Neuron (in vitro differentiated cells): ENCODE measurements at regions not wholly inside any gene's neighbourhood (a gene's known extent, or its start where the extent isn't known, plus 50 kb on each side); places are given as distances from the start of the nearest gene placed in this dataset.
"Not testable (repeated sequence)": the region's sequence is repeated elsewhere in the genome, so short reads cannot be mapped to it uniquely, and the experiment has no call there.

Source experiments
- H2AFZ ChIP-seq: one replicate; pipeline ENCODE4 v1.6.1; 2013; ENCODE audit warnings: low read depth, mild to moderate bottlenecking, inconsistent platforms, low read length, moderate library complexity
- H3K27me3 ChIP-seq: one replicate; pipeline ENCODE4 v1.6.1; 2013; ENCODE audit warnings: low read length; ENCODE audit not compliant: insufficient read depth
- H3K36me3 ChIP-seq: one replicate; pipeline ENCODE4 v1.6.1; 2013; ENCODE audit warnings: low read length; ENCODE audit not compliant: insufficient read depth
- H3K4me1 ChIP-seq: one replicate; pipeline ENCODE4 v1.6.1; 2013; ENCODE audit warnings: low read length; ENCODE audit not compliant: insufficient read depth
- H3K4me3 ChIP-seq: 2 replicates; pipeline ENCODE4 v1.5.1; 2013; ENCODE audit warnings: mild to moderate bottlenecking, low read length, moderate library complexity
- H3K9me3 ChIP-seq: one replicate; pipeline ENCODE4 v1.6.1; 2013; ENCODE audit warnings: low read length

- Histone ChIP-seq H3K27me3 (no peaks in the 10 kb centered on the region), H2AFZ (no peak overlapping the region), H3K36me3 (no peaks in the 10 kb centered on the region), H3K9me3 (no peaks in the 10 kb centered on the region), H3K4me3 (no peak overlapping the region), H3K4me1 (no peaks in the 10 kb centered on the region)
Measured at GRCh38 chr6:93902517-93902916, 483.2 kb upstream of the EPHA7 start.

DNA sequence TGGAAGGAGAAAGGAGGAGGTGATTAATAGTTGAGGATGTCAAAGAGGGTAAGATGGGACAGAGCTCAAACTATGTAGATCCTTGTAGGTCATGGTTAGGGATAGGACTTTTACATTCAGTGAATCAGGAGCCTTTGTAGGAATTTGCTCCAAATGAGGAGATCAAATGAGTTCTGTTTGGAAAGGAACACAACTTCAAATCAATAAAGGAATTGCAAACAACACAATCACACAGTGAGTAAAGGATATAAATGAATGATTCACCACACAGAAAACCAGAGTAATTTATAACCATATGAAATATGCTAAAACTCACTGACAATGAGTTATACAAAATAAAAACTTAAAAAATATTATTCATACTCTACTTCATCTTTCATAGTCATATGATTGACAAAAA lies 480.8 kb upstream of the EPHA7 start:
- Histone ChIP-seq H3K9me3 (no peaks in the 10 kb centered on the region), H3K4me3 (no peak overlapping the region), H2AFZ (no peak overlapping the region), H3K4me1 (no peaks in the 10 kb centered on the region), H3K27me3 (no peaks in the 10 kb centered on the region), H3K36me3 (no peaks in the 10 kb centered on the region)

DNA sequence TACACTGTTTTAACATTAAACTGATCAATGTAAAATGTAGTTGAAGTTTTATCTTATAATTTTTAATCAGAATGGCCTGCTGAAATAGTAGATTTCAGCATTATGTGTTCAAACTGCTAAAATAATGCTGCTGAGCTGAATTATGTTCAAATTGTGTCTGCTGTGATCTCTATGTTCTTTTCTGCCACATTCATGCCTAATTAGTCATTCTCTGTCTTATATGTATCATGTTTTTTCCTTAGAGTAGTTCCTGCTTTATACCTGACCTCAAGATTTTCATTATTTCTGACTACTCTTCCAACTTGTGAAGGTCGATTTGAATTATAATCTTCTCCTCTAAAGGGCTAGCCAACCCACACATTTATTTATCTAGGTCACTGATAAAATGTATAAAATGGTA lies 476.7 kb upstream of the EPHA7 start:
- Histone ChIP-seq H3K9me3 (no peaks in the 10 kb centered on the region), H2AFZ (no peak overlapping the region), H3K36me3 (no peaks in the 10 kb centered on the region), H3K4me3 (no peak overlapping the region), H3K4me1 (no peaks in the 10 kb centered on the region), H3K27me3 (no peaks in the 10 kb centered on the region)

- Histone ChIP-seq H3K36me3 (no peaks in the 10 kb centered on the region), H2AFZ (no peak overlapping the region), H3K27me3 (no peaks in the 10 kb centered on the region), H3K4me1 (no peaks in the 10 kb centered on the region), H3K9me3 (no peaks in the 10 kb centered on the region), H3K4me3 (no peak overlapping the region)
Measured at GRCh38 chr6:93894521-93894920, 475.2 kb upstream of the EPHA7 start.

DNA sequence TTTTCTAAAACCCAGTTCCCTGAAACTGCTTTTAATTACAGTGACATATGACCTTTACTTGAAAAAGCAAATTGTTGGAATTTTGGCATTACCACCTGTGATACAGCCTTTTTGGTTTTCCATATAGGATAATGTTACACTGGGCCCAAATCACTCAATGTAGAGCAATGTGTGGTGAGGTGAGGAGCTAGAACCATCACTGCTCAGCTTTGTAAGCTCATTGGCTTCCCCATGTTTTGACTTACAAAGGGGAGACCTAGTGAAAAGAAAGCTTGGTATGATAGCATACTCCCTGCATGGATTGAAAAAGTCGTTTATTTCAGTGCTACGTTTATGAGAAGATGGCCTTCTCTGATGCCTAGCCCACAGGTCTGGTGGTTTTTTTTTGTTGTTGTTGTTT lies 470.4 kb upstream of the EPHA7 start:
- H3K36me3 ChIP-seq: no peaks in the 10 kb centered on the region
- no peak overlapping the region for H3K4me3 ChIP-seq
- no peaks in the 10 kb centered on the region for H3K27me3 ChIP-seq
- no peak overlapping the region for H2AFZ ChIP-seq
- no peaks in the 10 kb centered on the region for H3K4me1 ChIP-seq
- H3K9me3 ChIP-seq: no peaks in the 10 kb centered on the region

- Histone ChIP-seq H2AFZ (peak overlapping the region; percentile 43), H3K36me3 (no peaks in the 10 kb centered on the region), H3K27me3 (no peaks in the 10 kb centered on the region), H3K4me1 (no peaks in the 10 kb centered on the region), H3K4me3 (no peak overlapping the region), H3K9me3 (no peaks in the 10 kb centered on the region)
Measured at GRCh38 chr6:93886416-93886815, 467.1 kb upstream of the EPHA7 start.

GRCh38 chr6:93859971-93860370 lies 440.6 kb upstream of the EPHA7 start:
- H3K4me3 ChIP-seq: no peak overlapping the region
- H2AFZ ChIP-seq: no peak overlapping the region
- no peaks in the 10 kb centered on the region for H3K4me1 ChIP-seq
- H3K27me3 ChIP-seq: no peaks in the 10 kb centered on the region
- no peaks in the 10 kb centered on the region for H3K9me3 ChIP-seq
- H3K36me3 ChIP-seq: no peaks in the 10 kb centered on the region

DNA sequence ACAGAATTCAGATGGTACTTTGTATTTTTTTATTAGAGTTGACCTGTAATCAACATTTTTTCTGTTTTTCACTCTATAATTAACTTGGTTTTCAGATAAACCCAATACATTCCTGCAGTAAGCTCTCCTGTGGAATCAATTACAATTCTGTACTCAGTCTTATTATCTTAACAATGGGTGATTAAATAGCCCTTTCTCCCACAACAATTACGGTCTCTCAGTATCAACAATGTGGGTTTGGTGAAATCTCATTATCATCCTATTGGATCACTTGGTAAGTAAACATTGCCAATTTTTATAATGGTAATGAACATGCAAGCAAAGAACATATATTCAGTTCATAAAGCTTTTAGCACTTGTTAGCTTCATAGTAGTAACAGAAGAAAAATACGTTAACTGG lies 438.9 kb upstream of the EPHA7 start:
- H3K4me3 ChIP-seq: no peak overlapping the region
- H3K27me3 ChIP-seq: no peaks in the 10 kb centered on the region
- H3K4me1 ChIP-seq: no peaks in the 10 kb centered on the region
- H2AFZ ChIP-seq: no peak overlapping the region
- H3K36me3 ChIP-seq: no peaks in the 10 kb centered on the region
- H3K9me3 ChIP-seq: no peaks in the 10 kb centered on the region

GRCh38 chr6:93849857-93850256 lies 430.5 kb upstream of the EPHA7 start:
- H2AFZ ChIP-seq: no peak overlapping the region
- no peaks in the 10 kb centered on the region for H3K9me3 ChIP-seq
- H3K4me1 ChIP-seq: peaks cover 15% of the 10 kb centered on the region
- H3K36me3 ChIP-seq: no peaks in the 10 kb centered on the region
- H3K27me3 ChIP-seq: no peaks in the 10 kb centered on the region
- H3K4me3 ChIP-seq: no peak overlapping the region

GRCh38 chr6:93848031-93848742 lies 428.8 kb upstream of the EPHA7 start:
- Histone ChIP-seq H3K4me3 (no peak overlapping the region), H3K9me3 (no peaks in the 10 kb centered on the region), H2AFZ (no peak overlapping the region), H3K27me3 (no peaks in the 10 kb centered on the region), H3K36me3 (no peaks in the 10 kb centered on the region), H3K4me1 (peaks cover 15% of the 10 kb centered on the region)

DNA sequence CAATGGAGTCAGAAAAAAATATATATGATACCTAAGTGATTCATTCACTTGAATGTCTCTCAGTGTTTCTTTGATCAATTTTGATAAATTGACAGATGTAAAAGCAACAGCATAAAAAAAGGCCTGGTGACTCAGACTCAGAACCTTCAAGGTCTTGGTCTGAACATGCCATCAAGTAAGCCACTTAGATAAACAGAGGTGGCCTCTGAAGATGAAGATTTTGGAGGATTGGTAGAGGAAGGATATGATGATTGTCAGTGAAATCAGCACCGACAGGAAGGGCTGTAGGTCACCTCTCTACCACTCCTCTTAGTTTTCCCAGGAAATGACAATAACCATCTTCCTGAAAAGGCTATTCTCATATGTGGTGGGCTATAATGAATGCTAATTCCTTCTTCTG lies 422.8 kb upstream of the EPHA7 start:
- H3K27me3 ChIP-seq: no peaks in the 10 kb centered on the region
- H2AFZ ChIP-seq: no peak overlapping the region
- H3K36me3 ChIP-seq: no peaks in the 10 kb centered on the region
- H3K9me3 ChIP-seq: no peaks in the 10 kb centered on the region
- no peaks in the 10 kb centered on the region for H3K4me1 ChIP-seq
- no peak overlapping the region for H3K4me3 ChIP-seq

GRCh38 chr6:93835451-93836145 lies 416.2 kb upstream of the EPHA7 start:
- not testable (repeated sequence) for H3K4me3 ChIP-seq, H3K9me3 ChIP-seq, H3K27me3 ChIP-seq, H2AFZ ChIP-seq, H3K36me3 ChIP-seq, H3K4me1 ChIP-seq

GRCh38 chr6:93835026-93835425 lies 415.7 kb upstream of the EPHA7 start:
- H3K9me3 ChIP-seq, H3K36me3 ChIP-seq, H2AFZ ChIP-seq, H3K4me3 ChIP-seq, H3K27me3 ChIP-seq, H3K4me1 ChIP-seq: not testable (repeated sequence)

GRCh38 chr6:93833326-93833725 lies 414.0 kb upstream of the EPHA7 start:
- not testable (repeated sequence) for H3K4me1 ChIP-seq, H3K36me3 ChIP-seq, H3K9me3 ChIP-seq, H3K27me3 ChIP-seq, H2AFZ ChIP-seq, H3K4me3 ChIP-seq
